BLaER1 treated with 17β-estradiol and CSF1 and Interleukin-3, amounts not matched to agents 10 nM and 100 nM (cell line): ENCODE measurements at regions not wholly inside any gene's neighbourhood (a gene's known extent, or its start where the extent isn't known, plus 50 kb on each side); places are given as distances from the start of the nearest gene placed in this dataset.
A peak's percentile ranks its signal among the peaks of the same experiment; 100 is the strongest.

ENCODE experiments used
- H3K27ac ChIP-seq, 11 experiments: shearing (Covaris generic); formaldehyde crosslinking; 2 replicates each; pipeline ENCODE4 v1.8.1; 2022
- H3K27me3 ChIP-seq, 11 experiments: shearing (Covaris generic); formaldehyde crosslinking; 2 replicates each; pipeline ENCODE4 v1.8.1; 2022
- H3K36me3 ChIP-seq, 11 experiments: shearing (Covaris generic); formaldehyde crosslinking; 2 replicates each; pipeline ENCODE4 v1.8.1; 2022
- H3K4me1 ChIP-seq, 10 experiments: shearing (Covaris generic); formaldehyde crosslinking; 2 replicates each; pipeline ENCODE4 v1.8.1; 2022
- H3K4me2 ChIP-seq, 11 experiments: shearing (Covaris generic); formaldehyde crosslinking; 2 replicates each; pipeline ENCODE4 v1.8.1; 2022
- H3K4me3 ChIP-seq, 10 experiments: shearing (Covaris generic); formaldehyde crosslinking; 2 replicates each; pipeline ENCODE4 v1.8.1; 2022
- H3K9ac ChIP-seq, 11 experiments: shearing (Covaris generic); formaldehyde crosslinking; 2 replicates each; pipeline ENCODE4 v1.8.1; 2022
- H3K9me3 ChIP-seq, 11 experiments: shearing (Covaris generic); formaldehyde crosslinking; replicated peaks in 1 of 11; 2 replicates each; pipeline ENCODE4 v1.8.1; 2022
- H4K20me1 ChIP-seq, 11 experiments: shearing (Covaris generic); formaldehyde crosslinking; 2 replicates each; pipeline ENCODE4 v1.8.1; 2022
- Cebpa-rat ChIP-seq, 11 experiments: shearing (Covaris generic); IDR thresholded peaks; 2 replicates each; pipeline ENCODE4 v1.8.1; 2022

GRCh38 chr2:45192991-45193390 lies 183.7 kb upstream of the SIX2 start:
- Histone ChIP-seq H3K4me1 (peaks cover 0 to 8% (median 4%) of the 10 kb centered on the region in 10 experiments; a peak in 9 of 20 replicates), H3K4me2 (no peak overlapping the region), H3K36me3 (peaks cover 0 to 11% (median 0%) of the 10 kb centered on the region in 11 experiments; a peak in 7 of 22 replicates), H3K9ac (no peak overlapping the region), H3K27ac (no peak overlapping the region), H3K27me3 (no peaks in the 10 kb centered on the region), H3K9me3 (peaks cover 9 to 37% (median 28%) of the 10 kb centered on the region in 11 experiments; a peak in 21 of 22 replicates), H4K20me1 (no peaks in the 10 kb centered on the region), H3K4me3 (no peak overlapping the region)
- TF ChIP-seq Cebpa-rat (IDR thresholded peaks at IDR 0.05) = no peak

- peaks cover 0 to 8% (median 4%) of the 10 kb centered on the region in 10 experiments; a peak in 9 of 20 replicates for H3K4me1 ChIP-seq
- H3K4me3 ChIP-seq = no peak overlapping the region
- no peaks in the 10 kb centered on the region for H3K27me3 ChIP-seq
- H3K36me3 ChIP-seq = peaks cover 0 to 11% (median 0%) of the 10 kb centered on the region in 11 experiments; a peak in 7 of 22 replicates
- H3K9me3 ChIP-seq = peaks cover 9 to 37% (median 28%) of the 10 kb centered on the region in 11 experiments; a peak in 21 of 22 replicates
- no peak overlapping the region for H3K27ac ChIP-seq
- TF ChIP-seq Cebpa-rat (IDR thresholded peaks at IDR 0.05) = no peak
- H3K9ac ChIP-seq = no peak overlapping the region
- H4K20me1 ChIP-seq = no peaks in the 10 kb centered on the region
- H3K4me2 ChIP-seq = no peak overlapping the region
These were observed 183.2 kb upstream of the SIX2 start for GRCh38 chr2:45192481-45192880.

DNA sequence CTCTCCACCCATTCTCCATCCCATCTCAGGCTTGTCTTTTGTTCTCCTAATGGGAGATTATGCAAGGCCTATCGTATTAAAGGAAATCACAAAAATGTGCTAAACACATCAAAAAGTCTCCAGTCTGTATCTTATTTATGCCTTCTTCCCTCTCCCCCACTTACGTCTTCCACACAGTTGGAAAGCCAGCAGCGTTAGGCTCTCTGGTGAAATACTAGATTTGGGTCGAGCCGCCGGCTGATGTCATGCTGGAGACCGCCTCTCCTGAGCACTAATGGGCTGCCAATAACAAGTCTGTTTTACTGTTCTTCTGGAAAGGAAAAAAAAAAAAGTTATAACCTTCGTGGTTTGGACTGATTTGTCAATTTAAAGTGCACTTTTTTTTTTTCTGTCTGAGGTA lies 182.7 kb upstream of the SIX2 start:
- Histone ChIP-seq H3K9me3 (peaks cover 9 to 37% (median 28%) of the 10 kb centered on the region in 11 experiments; a peak in 21 of 22 replicates), H3K36me3 (peaks cover 0 to 11% (median 0%) of the 10 kb centered on the region in 11 experiments; a peak in 7 of 22 replicates), H3K9ac (no peak overlapping the region), H4K20me1 (no peaks in the 10 kb centered on the region), H3K27ac (no peak overlapping the region), H3K27me3 (no peaks in the 10 kb centered on the region), H3K4me3 (no peak overlapping the region), H3K4me1 (peaks cover 0 to 8% (median 4%) of the 10 kb centered on the region in 10 experiments; a peak in 9 of 20 replicates), H3K4me2 (no peak overlapping the region)
- TF ChIP-seq Cebpa-rat (IDR thresholded peaks at IDR 0.05) = no peak

GRCh38 chr2:45191146-45191863 lies 182.1 kb upstream of the SIX2 start:
- Histone ChIP-seq H3K4me2 (no peak overlapping the region), H3K27ac (no peak overlapping the region), H3K9me3 (peaks cover 9 to 37% (median 28%) of the 10 kb centered on the region in 11 experiments; a peak in 21 of 22 replicates), H3K36me3 (peaks cover 0 to 11% (median 0%) of the 10 kb centered on the region in 11 experiments; a peak in 7 of 22 replicates), H3K4me1 (peaks cover 3 to 12% (median 6%) of the 10 kb centered on the region in 10 experiments; a peak in 18 of 20 replicates), H4K20me1 (no peaks in the 10 kb centered on the region), H3K4me3 (no peak overlapping the region), H3K9ac (no peak overlapping the region), H3K27me3 (no peaks in the 10 kb centered on the region)
- no peak for TF ChIP-seq Cebpa-rat (IDR thresholded peaks at IDR 0.05)

- H3K27me3 ChIP-seq = no peaks in the 10 kb centered on the region
- H3K4me1 ChIP-seq = peaks cover 5 to 20% (median 12%) of the 10 kb centered on the region in 10 experiments; a peak in 18 of 20 replicates
- H3K4me2 ChIP-seq = peak overlapping the region in 3 of 11 experiments; percentile 25 to 34 (median 33); a peak in 1 of 22 replicates
These were observed 181.3 kb upstream of the SIX2 start for GRCh38 chr2:45190481-45190942.

DNA sequence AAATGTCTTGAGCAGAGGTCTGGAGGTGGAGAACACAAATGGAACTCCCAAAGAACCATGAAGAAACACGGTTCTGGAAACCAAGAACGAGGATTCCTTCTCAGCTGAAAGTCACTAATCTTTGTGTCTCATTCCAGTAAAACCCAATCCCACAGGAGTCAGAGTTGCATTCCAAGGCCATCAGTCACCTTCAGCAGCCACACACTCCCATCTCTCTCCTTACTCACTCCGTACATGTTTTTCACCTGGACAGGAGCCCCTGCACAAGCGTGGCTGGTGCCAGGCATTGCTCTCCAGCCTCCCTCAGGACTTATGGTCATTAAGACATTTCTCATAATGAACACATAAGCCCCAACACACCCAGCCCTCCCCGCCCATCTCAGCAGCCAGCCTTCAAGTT lies 175.4 kb upstream of the SIX2 start:
- H3K27me3 ChIP-seq = no peaks in the 10 kb centered on the region
- no peak overlapping the region for H3K4me3 ChIP-seq
- no peak overlapping the region for H3K4me2 ChIP-seq
- H3K4me1 ChIP-seq = peaks cover 0 to 21% (median 19%) of the 10 kb centered on the region in 10 experiments; a peak in 19 of 20 replicates
- H3K9ac ChIP-seq = no peak overlapping the region
- H4K20me1 ChIP-seq = no peaks in the 10 kb centered on the region
- no peak for TF ChIP-seq Cebpa-rat (IDR thresholded peaks at IDR 0.05)
- H3K9me3 ChIP-seq = peaks cover 0 to 12% (median 4%) of the 10 kb centered on the region in 11 experiments; a peak in 8 of 22 replicates
- peaks cover 0 to 4% (median 0%) of the 10 kb centered on the region in 11 experiments; a peak in 7 of 22 replicates for H3K36me3 ChIP-seq
- no peak overlapping the region for H3K27ac ChIP-seq

More at GRCh38 chr2:45190481-45190942, 181.3 kb upstream of the SIX2 start:
- H3K4me3 ChIP-seq = no peak overlapping the region
- peaks cover 9 to 37% (median 28%) of the 10 kb centered on the region in 11 experiments; a peak in 21 of 22 replicates for H3K9me3 ChIP-seq
- H3K27ac ChIP-seq = no peak overlapping the region
- no peak for TF ChIP-seq Cebpa-rat (IDR thresholded peaks at IDR 0.05)
- no peak overlapping the region for H3K9ac ChIP-seq
- no peaks in the 10 kb centered on the region for H4K20me1 ChIP-seq
- H3K36me3 ChIP-seq = peaks cover 0 to 11% (median 0%) of the 10 kb centered on the region in 11 experiments; a peak in 7 of 22 replicates

DNA sequence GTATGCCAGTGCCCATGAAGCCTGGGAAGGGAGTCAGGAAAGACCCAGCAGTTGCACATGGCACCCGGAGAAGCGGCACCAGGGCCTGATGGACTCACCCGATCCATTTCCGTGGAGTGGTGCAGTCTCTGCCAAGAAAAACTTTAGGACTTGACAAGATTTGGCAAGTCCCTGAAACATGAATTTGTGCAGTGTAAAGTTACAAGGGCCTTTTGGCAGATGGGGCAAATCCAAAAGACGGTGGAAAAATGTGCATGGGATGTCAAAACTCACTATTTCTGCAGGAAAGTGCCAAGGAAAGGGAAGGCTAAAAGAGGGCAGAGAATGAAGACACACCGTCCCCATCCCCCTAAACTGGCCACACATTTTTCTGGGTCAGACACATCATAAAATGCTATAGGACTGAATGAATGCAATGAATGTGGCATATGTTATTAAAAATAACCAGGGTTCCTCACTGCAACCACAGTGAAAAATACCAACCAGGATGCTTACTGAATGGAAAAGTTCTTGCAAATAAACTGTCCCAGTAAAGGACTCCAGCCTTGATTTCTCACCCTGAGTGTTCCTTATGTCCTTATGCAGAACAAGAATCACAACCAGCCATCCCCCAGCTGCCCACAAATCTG lies 173.5 kb upstream of the SIX2 start:
- no peak overlapping the region for H3K4me2 ChIP-seq
- peaks cover 11 to 33% (median 30%) of the 10 kb centered on the region in 10 experiments for H3K4me1 ChIP-seq
- peaks cover 0 to 3% (median 0%) of the 10 kb centered on the region in 11 experiments; a peak in 4 of 22 replicates for H3K36me3 ChIP-seq
- H3K27ac ChIP-seq = no peak overlapping the region
- TF ChIP-seq Cebpa-rat (IDR thresholded peaks at IDR 0.05) = no peak
- no peak overlapping the region for H3K9ac ChIP-seq
- no peaks in the 10 kb centered on the region for H3K27me3 ChIP-seq
- no peak overlapping the region for H3K4me3 ChIP-seq
- peaks cover 0 to 11% (median 4%) of the 10 kb centered on the region in 11 experiments; a peak in 5 of 22 replicates for H3K9me3 ChIP-seq
- no peaks in the 10 kb centered on the region for H4K20me1 ChIP-seq

DNA sequence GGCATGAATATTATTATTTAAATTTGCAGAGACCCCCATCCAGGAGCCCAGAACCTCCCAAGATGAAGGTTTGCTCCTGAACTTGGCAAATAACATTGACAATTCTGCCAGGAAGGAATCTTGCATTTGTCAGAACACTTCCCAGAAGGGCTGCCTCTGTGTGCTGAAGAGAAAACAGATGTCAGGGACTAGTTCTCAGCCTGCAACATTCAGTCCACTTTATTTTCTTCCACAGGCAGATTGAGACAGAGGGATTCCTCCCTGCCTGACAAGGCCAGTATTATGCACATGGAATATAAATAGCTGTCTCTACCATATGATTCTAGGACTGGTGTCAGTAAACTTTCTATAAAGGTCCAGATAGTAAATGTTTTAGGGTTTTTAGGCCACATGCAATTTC lies 171.5 kb upstream of the SIX2 start:
- H3K27ac ChIP-seq = no peak overlapping the region
- H3K4me2 ChIP-seq = peak overlapping the region in 5 of 11 experiments; percentile 4 to 35 (median 33); a peak in 3 of 22 replicates
- no peaks in the 10 kb centered on the region for H3K27me3 ChIP-seq
- peaks cover 0 to 19% (median 11%) of the 10 kb centered on the region in 11 experiments; a peak in 9 of 22 replicates for H3K9me3 ChIP-seq
- no peaks in the 10 kb centered on the region for H4K20me1 ChIP-seq
- TF ChIP-seq Cebpa-rat (IDR thresholded peaks at IDR 0.05) = no peak
- no peak overlapping the region for H3K4me3 ChIP-seq
- H3K9ac ChIP-seq = no peak overlapping the region
- H3K4me1 ChIP-seq = peaks cover 19 to 46% (median 30%) of the 10 kb centered on the region in 10 experiments
- H3K36me3 ChIP-seq = peaks cover 0 to 3% (median 0%) of the 10 kb centered on the region in 11 experiments; a peak in 4 of 22 replicates
